ENCODE measurements at regions not wholly inside any gene's neighbourhood (a gene's known extent, or its start where the extent isn't known, plus 50 kb on each side); places are given as distances from the start of the nearest gene placed in this dataset.

DNA sequence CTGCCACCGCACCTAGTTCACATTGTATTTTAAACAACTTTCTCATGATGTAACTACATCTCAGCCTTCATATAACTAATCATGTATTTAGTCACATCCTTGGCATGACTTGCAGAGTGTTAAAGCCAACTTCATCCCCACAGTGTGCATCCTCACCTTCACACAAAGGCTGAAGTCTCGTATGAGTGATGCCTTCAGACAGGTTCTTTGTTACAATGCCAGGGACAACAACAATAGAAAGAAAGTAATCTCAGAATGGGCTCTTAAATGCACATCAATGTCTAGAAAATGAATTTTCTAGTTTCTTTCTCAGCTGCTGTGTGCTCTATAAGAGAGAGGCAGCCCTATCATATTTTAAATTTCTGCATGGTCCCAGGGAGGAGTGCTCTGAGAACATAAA, 221.3 kb downstream of the DIO2 start:
- TF ChIP-seq YY1 (IDR thresholded peaks at IDR 0.05; ENCODE audit: insufficient read depth, insufficient read length): no peak
- TF ChIP-seq ZNF274 (IDR thresholded peaks at IDR 0.05; ENCODE audit: low read depth, low read length): no peak
- no peak for TF ChIP-seq SUZ12 (IDR thresholded peaks at IDR 0.05; ENCODE audit: extremely low read depth, insufficient read depth, insufficient read length)
